Forelimb muscle (tissue), 1 donor: ENCODE measurements at regions not wholly inside any gene's neighbourhood (a gene's known extent, or its start where the extent isn't known, plus 50 kb on each side); places are given as distances from the start of the nearest gene placed in this dataset.
A peak's percentile ranks its signal among the peaks of the same experiment; 100 is the strongest.
"Not testable (repeated sequence)": the region's sequence is repeated elsewhere in the genome, so short reads cannot be mapped to it uniquely, and the experiment has no call there.

Experiments used
- DNase-seq: peaks from one replicate; pipeline ENCODE4 v3.0.0-alpha.2; 2013; ENCODE audit warnings: low read depth

DNA sequence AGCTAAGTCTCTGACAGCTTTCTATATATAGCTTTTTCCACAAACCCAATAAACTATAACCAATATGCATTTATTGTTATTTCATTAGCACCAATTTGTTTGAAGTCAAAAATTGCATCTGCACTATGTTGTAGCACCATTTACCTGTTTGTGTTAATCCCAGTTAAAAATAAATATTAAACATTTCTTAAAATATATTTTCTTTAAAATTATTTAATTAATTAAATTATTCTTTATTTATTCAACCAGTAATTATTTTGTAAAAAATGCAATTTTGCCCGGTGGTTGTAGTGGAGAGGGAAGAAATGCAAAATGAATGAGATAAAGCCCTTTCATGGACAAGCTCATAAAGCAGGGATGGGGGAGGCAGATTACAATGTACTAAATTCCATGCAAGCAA, 1257.9 kb downstream of the PCDH17 start:
- DNase-seq: no peak

DNA sequence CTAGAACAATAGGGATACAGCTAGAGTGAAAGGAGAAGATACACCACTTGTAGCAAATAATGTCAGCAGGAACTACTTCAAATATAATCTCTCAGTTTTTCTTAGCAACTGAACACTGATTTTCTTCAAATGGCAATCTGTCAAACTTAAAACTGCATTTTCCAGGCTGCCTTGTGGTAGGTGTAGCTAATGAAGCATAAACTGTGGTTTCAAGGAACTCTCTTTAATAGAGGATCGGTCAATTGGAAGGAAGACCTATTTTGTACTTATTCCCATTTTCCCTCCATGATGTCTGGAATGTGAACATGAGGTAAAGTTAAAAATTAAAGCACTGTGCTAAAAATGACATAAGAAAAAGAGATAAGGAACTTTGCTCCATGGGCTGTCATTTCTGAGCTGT, 1261.9 kb downstream of the PCDH17 start:
- DNase-seq: no peak

DNA sequence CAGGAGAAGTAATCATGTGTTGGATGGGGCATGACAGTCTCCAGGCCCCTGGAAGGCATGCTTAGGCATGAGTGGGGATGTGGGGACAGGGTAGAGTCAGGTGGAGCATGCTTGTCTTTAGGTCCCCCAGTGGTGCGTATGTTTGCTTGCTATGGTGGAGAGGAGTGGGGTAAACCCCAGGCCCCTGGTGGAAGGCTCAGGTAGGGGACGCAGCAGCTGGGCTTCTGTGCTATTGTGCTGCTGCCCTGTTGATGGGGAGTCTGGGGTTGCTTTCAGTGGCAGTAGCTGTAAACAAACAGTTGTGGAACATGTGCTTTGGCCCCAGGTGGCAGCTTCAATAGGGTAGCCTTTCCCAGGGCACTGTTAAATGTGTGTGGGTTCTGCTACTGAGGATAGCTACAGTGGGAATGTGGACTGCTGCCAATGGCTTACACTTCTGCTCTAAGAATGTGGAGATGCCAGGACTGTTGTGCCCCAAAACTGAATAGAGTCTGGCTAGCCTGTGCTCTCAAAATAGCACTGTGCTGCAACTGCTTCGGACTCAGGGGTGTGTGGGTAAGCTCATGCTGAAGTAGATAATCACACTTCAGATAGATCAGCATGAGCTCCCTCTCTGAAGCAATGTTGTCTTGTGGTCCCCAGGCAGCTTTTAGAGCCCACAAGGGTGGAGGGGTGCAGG, 1257.3 kb downstream of the DIAPH3 start:
- no peak for DNase-seq

GRCh38 chr13:58907347-58907746, 1256.4 kb downstream of the DIAPH3 start:
- no peak for DNase-seq

- no peak for DNase-seq
These were observed 1255.6 kb downstream of the DIAPH3 start for GRCh38 chr13:58908019-58908679.

- no peak for DNase-seq
These were observed 1244.2 kb downstream of the DIAPH3 start for GRCh38 chr13:58919551-58919950.

GRCh38 chr13:58921129-58921528, 1242.6 kb downstream of the DIAPH3 start:
- no peak for DNase-seq

DNA sequence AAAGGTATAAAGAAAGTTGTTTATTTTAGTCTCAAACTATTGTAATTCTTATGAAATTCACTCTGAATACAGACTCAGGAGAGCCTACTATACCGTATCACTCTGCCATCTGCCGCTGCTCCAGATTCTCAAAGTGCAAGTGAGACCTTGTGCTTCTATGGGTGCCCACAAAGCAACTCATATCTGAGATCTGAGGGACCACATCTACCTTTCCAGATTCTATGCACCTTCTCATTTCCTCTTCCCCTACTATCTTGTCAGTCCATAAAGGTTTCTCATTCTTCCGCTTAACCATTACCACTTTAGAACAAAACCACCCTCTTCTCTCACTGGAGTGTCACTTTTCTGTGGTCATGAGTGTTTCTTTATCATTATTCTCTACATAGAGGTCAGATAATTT, 1236.9 kb downstream of the DIAPH3 start:
- no peak for DNase-seq

- no peak for DNase-seq
These were observed 1230.3 kb downstream of the DIAPH3 start for GRCh38 chr13:58933475-58933874.

DNA sequence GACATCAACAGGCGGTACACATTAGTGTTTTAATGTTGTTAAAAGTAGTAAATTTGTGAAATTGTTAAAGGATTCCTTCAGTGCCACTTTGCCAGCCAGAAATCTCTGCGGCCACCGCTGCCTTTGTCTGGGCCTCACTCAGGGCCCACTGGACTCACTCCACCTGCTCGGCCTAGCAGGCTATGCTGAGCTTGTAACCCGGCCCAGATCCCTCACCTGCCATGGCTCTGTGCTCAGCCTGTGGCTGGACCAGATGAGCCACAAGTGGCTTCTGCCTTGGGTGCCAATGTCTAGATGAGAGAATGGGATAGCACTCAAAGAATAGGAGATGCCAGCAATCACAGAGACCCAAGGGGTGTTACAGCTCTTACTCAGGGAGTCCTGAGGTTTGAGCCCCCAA, 1228.0 kb downstream of the DIAPH3 start:
- no peak for DNase-seq

- DNase-seq: no peak
These were observed 1217.5 kb downstream of the DIAPH3 start for GRCh38 chr13:58946274-58946673.

- DNase-seq: no peak
These were observed 1214.1 kb downstream of the DIAPH3 start for GRCh38 chr13:58949646-58950045.

- no peak for DNase-seq
These were observed 1212.8 kb downstream of the DIAPH3 start for GRCh38 chr13:58950911-58951310.

- no peak for DNase-seq
These were observed 1210.1 kb downstream of the DIAPH3 start for GRCh38 chr13:58953638-58954037.

DNA sequence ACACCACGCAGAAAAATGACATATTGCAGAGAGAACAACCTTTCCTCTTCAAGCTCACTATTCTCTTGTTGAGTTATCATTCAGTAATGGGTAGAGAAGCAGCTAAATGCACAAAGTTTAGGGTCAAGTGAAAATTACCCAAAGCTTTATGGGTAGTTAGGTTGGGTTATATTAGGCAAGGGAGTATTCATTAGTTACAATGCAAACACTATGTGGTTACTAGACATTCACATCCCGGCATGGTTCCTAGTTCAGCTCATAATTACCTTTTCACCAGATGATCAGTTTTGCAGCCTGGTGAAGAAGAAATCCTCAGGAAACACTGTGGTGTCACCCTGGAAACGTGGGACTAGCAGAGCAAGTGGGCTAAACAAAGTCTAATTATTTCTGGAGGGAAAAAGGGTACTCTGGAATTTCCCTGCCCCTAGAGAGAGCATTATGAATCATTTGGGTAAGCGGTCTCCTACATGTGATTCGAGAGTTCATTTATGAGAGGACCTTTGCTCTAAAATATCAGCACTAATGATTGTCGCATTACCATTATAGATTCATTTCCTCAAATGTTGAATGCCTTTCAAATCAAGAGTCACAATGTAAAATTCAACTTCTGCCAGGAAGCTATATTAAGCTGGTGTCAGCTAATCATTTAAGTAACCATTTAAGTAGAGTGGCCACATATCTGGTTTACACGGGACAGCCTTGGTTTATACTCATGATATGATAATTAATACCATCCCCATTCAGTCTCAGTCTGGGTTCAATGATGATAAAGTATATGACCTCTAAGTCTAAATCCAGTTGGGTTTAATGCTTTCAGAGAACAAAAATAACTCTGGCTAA, 1208.0 kb downstream of the DIAPH3 start:
- DNase-seq: no peak

DNA sequence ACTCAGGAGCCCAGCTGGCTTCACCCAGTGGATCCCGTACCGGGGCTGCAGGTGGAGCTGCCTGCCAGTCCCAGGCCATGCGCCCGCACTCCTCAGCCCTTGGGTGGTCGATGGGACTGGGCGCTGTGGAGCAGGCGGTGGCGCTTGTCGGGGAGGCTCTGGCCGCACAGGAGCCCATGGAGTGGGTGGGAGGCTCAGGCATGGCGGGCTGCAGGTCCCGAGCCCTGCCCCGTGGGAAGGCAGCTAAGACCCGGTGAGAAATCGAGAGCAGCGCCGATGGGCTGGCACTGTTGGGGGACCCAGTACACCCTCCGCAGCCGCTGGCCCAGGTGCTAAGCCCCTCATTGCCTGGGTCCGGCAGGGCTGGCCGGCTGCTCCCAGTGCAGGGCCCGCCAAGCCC, 1205.6 kb downstream of the DIAPH3 start:
- DNase-seq: not testable (repeated sequence)

- DNase-seq: peak; percentile 4
These were observed 1202.8 kb downstream of the DIAPH3 start for GRCh38 chr13:58960888-58961287.

GRCh38 chr13:58963321-58963720, 1200.4 kb downstream of the DIAPH3 start:
- DNase-seq: no peak

GRCh38 chr13:58964048-58964447, 1199.7 kb downstream of the DIAPH3 start:
- DNase-seq: no peak

DNA sequence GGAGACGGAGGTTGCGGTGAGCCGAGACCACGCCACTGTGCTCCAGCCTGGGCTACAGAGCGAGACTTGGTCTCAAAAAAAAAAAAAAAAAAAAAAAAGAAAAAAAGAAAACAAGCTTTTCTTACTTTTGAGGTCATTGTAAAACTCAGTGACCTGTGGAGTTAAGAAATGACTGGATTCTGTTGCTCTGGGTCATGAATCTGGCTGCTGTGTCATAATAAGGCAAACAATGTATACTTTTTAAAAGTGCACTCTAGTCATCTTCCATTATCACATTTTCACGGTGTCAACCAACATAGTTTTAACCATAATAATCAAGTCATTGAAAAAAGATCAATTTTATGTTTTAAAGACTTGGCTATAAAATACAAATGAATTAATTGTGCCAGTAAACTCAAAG, 1186.6 kb downstream of the DIAPH3 start:
- DNase-seq: no peak

DNA sequence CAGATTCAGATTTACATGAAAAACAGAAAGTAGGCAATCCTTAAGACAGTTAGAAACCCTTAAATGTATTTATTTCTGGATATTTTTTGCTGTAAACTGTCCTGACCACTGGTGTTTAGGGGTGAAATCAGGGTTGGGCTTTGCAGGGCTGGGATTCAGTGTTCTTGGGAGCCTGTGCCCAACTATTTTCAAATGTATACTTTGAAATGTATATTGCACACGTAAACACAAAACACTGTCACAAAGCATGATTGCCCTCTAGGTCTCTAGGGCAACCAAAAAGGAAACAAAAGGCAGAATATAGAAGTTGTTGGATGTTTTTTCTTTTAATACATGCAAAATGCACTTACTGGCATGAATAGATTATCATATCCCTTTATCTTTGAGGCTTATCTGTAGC, 1185.4 kb downstream of the DIAPH3 start:
- DNase-seq: no peak

- no peak for DNase-seq
These were observed 1183.9 kb downstream of the DIAPH3 start for GRCh38 chr13:58979851-58980250.

DNA sequence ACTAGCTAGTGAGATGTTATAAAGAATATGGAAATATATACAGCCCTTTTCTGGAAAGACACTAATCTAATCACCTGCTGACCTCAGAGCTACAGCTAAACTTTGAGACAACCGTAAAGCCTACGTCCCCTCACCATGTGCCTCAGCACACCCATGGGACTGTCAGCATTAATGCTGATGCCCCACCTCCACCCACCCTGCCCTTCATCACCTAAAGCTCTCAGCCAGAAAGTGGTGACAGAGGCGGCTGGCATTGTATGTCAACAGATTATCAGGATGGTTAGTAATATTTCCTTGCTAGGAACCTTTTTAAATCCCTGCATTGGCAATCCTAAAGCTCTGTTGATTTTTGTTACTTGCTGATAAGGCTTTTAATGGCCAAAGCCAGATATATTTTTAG, 1177.9 kb downstream of the DIAPH3 start:
- no peak for DNase-seq
